Effector memory CD8-positive, alpha-beta T cell (primary cell): ENCODE measurements at regions not wholly inside any gene's neighbourhood (a gene's known extent, or its start where the extent isn't known, plus 50 kb on each side); places are given as distances from the start of the nearest gene placed in this dataset.
"Not testable (repeated sequence)": the region's sequence is repeated elsewhere in the genome, so short reads cannot be mapped to it uniquely, and the experiment has no call there.

Source experiments
- ATAC-seq: fragments of 150-1000 bp; cut with Tn5 transposase; replicated peaks from 2 replicates; pipeline ENCODE4 v1.10.0; 2021; ENCODE audit warnings: mild to moderate bottlenecking, moderate library complexity
- DNase-seq, 3 experiments: peaks; one replicate each; pipeline ENCODE4 v3.0.0; 2021
- H3K27ac Mint-ChIP-seq, 2 donors: one replicate each; pipeline ENCODE4 v1.8.0; 2022; ENCODE audit warnings: mild to moderate bottlenecking in 2 of 2, mixed read lengths in 2 of 2, moderate library complexity in 2 of 2
- H3K27me3 Mint-ChIP-seq, 2 donors: one replicate each; pipeline ENCODE4 v1.8.0; 2022; ENCODE audit warnings: mixed read lengths in 2 of 2
- H3K36me3 Mint-ChIP-seq: one replicate; pipeline ENCODE4 v1.8.0; 2022; ENCODE audit warnings: mild to moderate bottlenecking, moderate library complexity, mixed read lengths; ENCODE audit not compliant: insufficient read depth
- H3K4me1 Mint-ChIP-seq, 2 donors: one replicate each; pipeline ENCODE4 v1.8.0; 2022; ENCODE audit warnings: low read depth in 2 of 2, mixed read lengths in 2 of 2
- H3K4me3 Mint-ChIP-seq, 2 donors: one replicate each; pipeline ENCODE4 v1.8.0; 2022; ENCODE audit warnings: mild to moderate bottlenecking in 2 of 2, mixed read lengths in 2 of 2, moderate library complexity in 2 of 2
- H3K9me3 Mint-ChIP-seq, 2 donors: one replicate each; pipeline ENCODE4 v1.8.0; 2022; ENCODE audit warnings: mixed read lengths in 2 of 2

- Mint-ChIP-seq H3K36me3 (no peaks in the 10 kb centered on the region), H3K9me3 (peaks cover 13 to 30% of the 10 kb centered on the region in 2 donors), H3K27me3 (no peaks in the 10 kb centered on the region), H3K27ac (no peak overlapping the region), H3K4me3 (no peak overlapping the region), H3K4me1 (no peaks in the 10 kb centered on the region)
- no peak for DNase-seq
- ATAC-seq, result no peak
Measured at GRCh38 chr2:57217013-57217412, 829.6 kb upstream of the VRK2 start.

GRCh38 chr2:57218206-57218605 is 828.4 kb upstream of the VRK2 start:
- H3K9me3 Mint-ChIP-seq, result peaks cover 8 to 20% of the 10 kb centered on the region in 2 donors
- no peaks in the 10 kb centered on the region for H3K4me1 Mint-ChIP-seq
- H3K36me3 Mint-ChIP-seq, result no peaks in the 10 kb centered on the region
- no peak overlapping the region for H3K4me3 Mint-ChIP-seq
- H3K27ac Mint-ChIP-seq, result no peak overlapping the region
- ATAC-seq (no peak), DNase-seq (no peak)
- no peaks in the 10 kb centered on the region for H3K27me3 Mint-ChIP-seq

GRCh38 chr2:57229706-57230105 is 816.9 kb upstream of the VRK2 start:
- not testable (repeated sequence) for H3K36me3 Mint-ChIP-seq, ATAC-seq, H3K4me3 Mint-ChIP-seq, H3K27me3 Mint-ChIP-seq, H3K27ac Mint-ChIP-seq, DNase-seq, H3K4me1 Mint-ChIP-seq
- peaks cover 17 to 27% of the 10 kb centered on the region in 2 donors for H3K9me3 Mint-ChIP-seq

- H3K4me3 Mint-ChIP-seq, H3K27ac Mint-ChIP-seq, H3K27me3 Mint-ChIP-seq, H3K36me3 Mint-ChIP-seq, H3K4me1 Mint-ChIP-seq, DNase-seq, ATAC-seq: not testable (repeated sequence)
- H3K9me3 Mint-ChIP-seq, result peaks cover 12 to 19% of the 10 kb centered on the region in 2 donors
Measured at GRCh38 chr2:57232341-57232740, 814.3 kb upstream of the VRK2 start.

- not testable (repeated sequence) for DNase-seq, H3K36me3 Mint-ChIP-seq, ATAC-seq, H3K4me3 Mint-ChIP-seq, H3K27ac Mint-ChIP-seq, H3K27me3 Mint-ChIP-seq, H3K4me1 Mint-ChIP-seq
- peaks cover 4 to 40% of the 10 kb centered on the region in 2 donors for H3K9me3 Mint-ChIP-seq
Measured at GRCh38 chr2:57251495-57251894, 795.1 kb upstream of the VRK2 start.

GRCh38 chr2:57276408-57276807 is 770.2 kb upstream of the VRK2 start:
- H3K27me3 Mint-ChIP-seq, H3K27ac Mint-ChIP-seq, H3K36me3 Mint-ChIP-seq, ATAC-seq, DNase-seq, H3K4me3 Mint-ChIP-seq, H3K4me1 Mint-ChIP-seq: not testable (repeated sequence)
- H3K9me3 Mint-ChIP-seq, result peaks cover 18 to 23% of the 10 kb centered on the region in 2 donors

- peaks cover 18 to 34% of the 10 kb centered on the region in 2 donors for H3K9me3 Mint-ChIP-seq
- no peaks in the 10 kb centered on the region for H3K27me3 Mint-ChIP-seq
- no peaks in the 10 kb centered on the region for H3K36me3 Mint-ChIP-seq
- no peak for DNase-seq
- no peaks in the 10 kb centered on the region for H3K4me1 Mint-ChIP-seq
- H3K27ac Mint-ChIP-seq, result no peak overlapping the region
- no peak for ATAC-seq
- no peak overlapping the region for H3K4me3 Mint-ChIP-seq
Measured at GRCh38 chr2:57278451-57278850, 768.2 kb upstream of the VRK2 start.

GRCh38 chr2:57291209-57291608 is 755.4 kb upstream of the VRK2 start:
- ATAC-seq (no peak), DNase-seq (no peak)
- Mint-ChIP-seq H3K9me3 (peaks cover 0 to 3% of the 10 kb centered on the region in 2 donors), H3K36me3 (no peaks in the 10 kb centered on the region), H3K4me1 (no peaks in the 10 kb centered on the region), H3K27me3 (no peaks in the 10 kb centered on the region), H3K4me3 (no peak overlapping the region), H3K27ac (no peak overlapping the region)

GRCh38 chr2:57296795-57297517 is 749.6 kb upstream of the VRK2 start:
- Mint-ChIP-seq H3K36me3 (no peaks in the 10 kb centered on the region), H3K4me1 (no peaks in the 10 kb centered on the region), H3K27ac (no peak overlapping the region), H3K4me3 (no peak overlapping the region), H3K27me3 (no peaks in the 10 kb centered on the region), H3K9me3 (peaks cover 4 to 8% of the 10 kb centered on the region in 2 donors)
- ATAC-seq (no peak), DNase-seq (no peak)

- no peak overlapping the region for H3K4me3 Mint-ChIP-seq
- no peak for ATAC-seq
- H3K27ac Mint-ChIP-seq, result no peak overlapping the region
- H3K9me3 Mint-ChIP-seq, result peaks cover 9 to 13% of the 10 kb centered on the region in 2 donors
- H3K4me1 Mint-ChIP-seq, result no peaks in the 10 kb centered on the region
- no peaks in the 10 kb centered on the region for H3K36me3 Mint-ChIP-seq
- no peaks in the 10 kb centered on the region for H3K27me3 Mint-ChIP-seq
- no peak for DNase-seq
Measured at GRCh38 chr2:57313678-57314077, 732.9 kb upstream of the VRK2 start.

GRCh38 chr2:57314682-57315081 is 731.9 kb upstream of the VRK2 start:
- Mint-ChIP-seq H3K27me3 (no peaks in the 10 kb centered on the region), H3K9me3 (peaks cover 9 to 13% of the 10 kb centered on the region in 2 donors), H3K27ac (no peak overlapping the region), H3K36me3 (no peaks in the 10 kb centered on the region), H3K4me1 (no peaks in the 10 kb centered on the region), H3K4me3 (no peak overlapping the region)
- ATAC-seq (no peak), DNase-seq (no peak)

- Mint-ChIP-seq H3K27me3 (no peaks in the 10 kb centered on the region), H3K27ac (no peak overlapping the region), H3K36me3 (no peaks in the 10 kb centered on the region), H3K4me3 (no peak overlapping the region), H3K9me3 (peaks cover 0 to 2% of the 10 kb centered on the region in 2 donors), H3K4me1 (no peaks in the 10 kb centered on the region)
- ATAC-seq, result no peak
- DNase-seq, result no peak
Measured at GRCh38 chr2:57330447-57330846, 716.2 kb upstream of the VRK2 start.

GRCh38 chr2:57333221-57333620 is 713.4 kb upstream of the VRK2 start:
- DNase-seq (no peak), ATAC-seq (no peak)
- Mint-ChIP-seq H3K4me1 (no peaks in the 10 kb centered on the region), H3K4me3 (no peak overlapping the region), H3K27ac (no peak overlapping the region), H3K36me3 (no peaks in the 10 kb centered on the region), H3K27me3 (no peaks in the 10 kb centered on the region), H3K9me3 (peaks cover 0 to 3% of the 10 kb centered on the region in 2 donors)

GRCh38 chr2:57343391-57344006 is 703.1 kb upstream of the VRK2 start:
- H3K4me3 Mint-ChIP-seq, result no peak overlapping the region
- no peaks in the 10 kb centered on the region for H3K36me3 Mint-ChIP-seq
- no peaks in the 10 kb centered on the region for H3K27me3 Mint-ChIP-seq
- no peaks in the 10 kb centered on the region for H3K4me1 Mint-ChIP-seq
- DNase-seq (no peak), ATAC-seq (no peak)
- no peak overlapping the region for H3K27ac Mint-ChIP-seq
- peaks cover 7 to 33% of the 10 kb centered on the region in 2 donors for H3K9me3 Mint-ChIP-seq
